GM18505 (cell line): ENCODE measurements at regions not wholly inside any gene's neighbourhood (a gene's known extent, or its start where the extent isn't known, plus 50 kb on each side); places are given as distances from the start of the nearest gene placed in this dataset.
A peak's percentile ranks its signal among the peaks of the same experiment; 100 is the strongest.

Experiments
- ATAC-seq: cut with Tn5 transposase; IDR thresholded peaks from one replicate; pipeline ENCODE4 v1.9.1; 2021; ENCODE audit not compliant: unreplicated experiment
- POLR2A ChIP-seq: IDR thresholded peaks from 4 replicates; pipeline ENCODE4 v1.6.1; 2011; ENCODE audit warnings: borderline replicate concordance; ENCODE audit not compliant: insufficient read depth, insufficient read length; ENCODE audit errors: extremely low read depth

DNA sequence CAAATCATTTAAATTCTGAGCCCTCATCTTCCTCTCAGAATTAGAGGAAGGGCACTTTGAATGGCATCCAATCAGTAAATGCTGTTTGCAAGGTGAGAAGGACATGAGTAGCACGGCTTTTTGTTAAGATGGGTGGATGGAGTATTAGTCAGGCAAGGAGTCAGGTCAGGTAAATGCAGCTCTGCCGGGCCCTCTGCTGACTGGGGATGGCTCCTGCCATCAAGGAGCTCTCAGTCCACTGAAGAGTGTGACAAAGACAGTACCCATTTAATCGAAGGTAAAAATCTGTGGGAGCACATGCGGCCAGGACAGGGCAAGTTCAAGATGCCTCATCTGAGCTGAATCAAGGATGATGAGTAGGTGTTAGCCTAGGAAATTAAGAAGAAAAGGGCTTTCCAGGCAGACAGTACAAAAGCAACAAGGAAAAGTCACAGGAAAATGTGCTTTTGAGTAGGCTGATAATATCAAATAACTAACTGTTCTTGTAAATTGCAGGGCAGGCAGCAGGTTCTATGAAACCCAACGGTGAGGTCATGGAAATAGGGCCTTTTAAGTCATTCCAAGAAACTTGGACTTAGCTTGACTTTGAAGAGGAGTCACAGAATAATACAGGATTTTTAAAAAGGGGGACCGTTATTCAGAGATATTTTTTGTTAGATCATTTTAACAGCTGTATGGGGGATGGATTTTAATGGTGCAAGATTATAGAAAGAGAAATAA, 670.5 kb upstream of the ARGLU1 start:
- no peak for ATAC-seq
- TF ChIP-seq POLR2A: no peak

DNA sequence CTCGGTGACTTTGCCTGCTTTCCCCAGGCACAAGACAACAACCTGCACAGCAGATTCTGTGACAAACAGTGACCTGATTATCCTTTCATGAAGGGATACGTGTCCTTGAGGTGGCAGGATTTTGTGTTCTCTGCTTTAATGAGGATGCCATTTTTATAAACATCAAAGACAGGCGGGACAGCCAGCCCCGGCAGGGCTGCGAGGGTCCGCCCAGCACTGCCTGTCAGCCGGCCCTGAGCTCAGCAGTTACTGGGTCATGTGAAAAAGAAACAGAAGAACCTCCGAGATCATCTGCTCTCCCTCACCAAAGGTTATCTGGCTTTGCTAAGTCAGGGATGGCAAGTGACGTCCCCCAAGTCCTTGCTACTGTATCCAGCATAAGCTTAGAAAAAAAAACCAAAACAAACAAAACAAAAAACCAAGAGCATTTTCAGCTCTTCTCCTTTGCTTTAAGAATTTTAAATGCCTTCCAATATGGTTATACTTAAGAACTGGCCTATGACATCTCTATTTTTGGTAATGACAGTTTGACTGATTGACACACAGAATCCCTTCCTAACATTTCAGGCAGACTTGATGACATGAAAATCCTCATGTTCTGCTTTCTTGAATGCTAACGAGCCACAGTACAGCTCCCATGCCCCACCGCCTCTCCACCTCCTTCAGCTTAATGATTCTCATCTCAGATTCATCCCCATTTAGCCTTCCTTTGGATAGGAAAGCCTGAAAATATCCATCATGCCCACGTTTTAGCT, 666.6 kb upstream of the ARGLU1 start:
- no peak for TF ChIP-seq POLR2A
- no peak for ATAC-seq

GRCh38 chr13:107233541-107233940, 665.6 kb upstream of the ARGLU1 start:
- TF ChIP-seq POLR2A: no peak
- ATAC-seq: no peak

- no peak for TF ChIP-seq POLR2A
- ATAC-seq: no peak
These were observed 664.0 kb upstream of the ARGLU1 start for GRCh38 chr13:107231944-107232343.

DNA sequence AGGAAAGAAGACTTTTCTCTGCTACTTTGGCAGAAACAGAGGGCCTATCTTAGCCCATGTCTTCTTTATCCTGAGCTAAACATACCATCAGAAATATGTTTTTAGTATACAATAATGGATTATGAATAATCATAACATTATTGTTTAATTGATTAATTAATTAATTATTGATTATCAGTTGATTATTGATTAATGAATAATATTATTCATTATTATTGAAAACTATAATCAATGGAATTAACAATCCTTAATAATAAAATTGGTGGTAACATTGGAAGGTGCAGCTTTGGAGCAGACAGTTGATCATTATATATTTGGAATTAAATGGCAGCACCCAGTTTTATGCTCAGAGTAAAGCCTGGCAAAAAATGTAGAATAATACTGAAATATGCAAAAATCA, 655.9 kb upstream of the ARGLU1 start:
- no peak for TF ChIP-seq POLR2A
- ATAC-seq: no peak

GRCh38 chr13:107222597-107222996, 654.7 kb upstream of the ARGLU1 start:
- TF ChIP-seq POLR2A: no peak
- ATAC-seq: no peak

GRCh38 chr13:107220245-107220644, 652.3 kb upstream of the ARGLU1 start:
- ATAC-seq: no peak
- TF ChIP-seq POLR2A: no peak

GRCh38 chr13:107217251-107217650, 649.3 kb upstream of the ARGLU1 start:
- no peak for TF ChIP-seq POLR2A
- no peak for ATAC-seq

- TF ChIP-seq POLR2A: no peak
- no peak for ATAC-seq
These were observed 648.3 kb upstream of the ARGLU1 start for GRCh38 chr13:107216046-107216755.

- TF ChIP-seq POLR2A: no peak
These were observed 643.1 kb upstream of the ARGLU1 start for GRCh38 chr13:107211073-107211472.

DNA sequence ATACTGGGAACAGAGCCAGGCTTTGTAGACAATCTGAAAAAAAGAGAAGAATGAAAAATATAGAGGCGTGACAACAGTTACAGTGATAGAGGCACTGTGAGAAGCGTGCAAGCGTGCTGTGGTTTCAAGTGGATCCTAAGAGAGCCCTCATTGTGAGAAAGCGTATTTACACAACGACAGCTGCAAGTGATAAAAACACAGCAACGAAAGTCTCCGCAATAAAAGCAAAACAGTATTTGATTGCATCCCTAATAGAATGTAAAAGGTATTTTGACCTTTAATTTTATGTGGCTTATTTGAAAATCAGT, 642.7 kb upstream of the ARGLU1 start:
- no peak for ATAC-seq
- no peak for TF ChIP-seq POLR2A

More at GRCh38 chr13:107211073-107211472, 643.1 kb upstream of the ARGLU1 start:
- ATAC-seq: peak; percentile 97

GRCh38 chr13:107209824-107210722, 642.1 kb upstream of the ARGLU1 start:
- ATAC-seq: no peak
- no peak for TF ChIP-seq POLR2A

DNA sequence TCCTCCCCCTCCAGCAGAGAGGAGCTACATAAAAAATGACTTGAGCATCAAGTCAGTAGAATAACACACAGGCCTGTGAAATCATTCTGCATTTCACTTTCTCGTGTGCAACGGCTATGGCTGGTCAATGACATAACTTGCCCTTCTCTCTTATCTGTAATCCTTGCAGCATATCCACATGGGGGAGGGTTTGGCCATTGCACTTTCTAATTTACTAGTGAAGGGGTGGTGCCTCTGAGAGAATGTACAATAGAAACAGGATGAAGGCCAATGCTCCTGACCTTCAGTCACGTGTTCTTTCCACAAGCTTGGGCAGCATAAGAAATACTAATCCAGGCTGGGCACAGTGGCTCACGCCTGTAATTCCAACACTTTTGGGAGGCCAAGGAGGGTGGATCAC, 641.0 kb upstream of the ARGLU1 start:
- ATAC-seq: no peak
- TF ChIP-seq POLR2A: no peak
